Islet of Langerhans (tissue), 1 donor: ENCODE measurements at regions not wholly inside any gene's neighbourhood (a gene's known extent, or its start where the extent isn't known, plus 50 kb on each side); places are given as distances from the start of the nearest gene placed in this dataset.
"Not testable (repeated sequence)": the region's sequence is repeated elsewhere in the genome, so short reads cannot be mapped to it uniquely, and the experiment has no call there.

Experiments used
- FAIRE-seq: peaks from one replicate; lab custom pipeline; 2011; peaks lifted over from hg19 to GRCh38; lab: Jason Lieb, UNC

DNA sequence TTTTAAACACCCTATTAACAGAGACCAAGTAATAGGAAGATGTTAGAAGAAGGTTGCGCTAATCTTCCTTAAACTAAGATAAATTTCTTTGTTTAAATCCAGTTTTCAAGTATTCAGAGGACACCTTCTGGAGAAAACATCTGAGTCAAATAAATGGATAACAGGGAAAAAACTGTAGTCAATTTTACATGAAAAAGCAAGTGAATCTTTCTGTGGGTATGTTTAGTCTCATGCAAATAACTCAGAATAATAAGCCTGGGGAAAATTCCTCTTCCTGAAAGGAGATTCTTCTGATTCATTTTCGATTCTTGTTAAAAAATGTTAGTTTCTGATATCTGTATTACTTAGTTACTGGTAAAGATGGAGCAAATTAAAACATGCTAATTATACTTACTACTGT is 145.5 kb downstream of the CTH start:
- FAIRE-seq: no peak

DNA sequence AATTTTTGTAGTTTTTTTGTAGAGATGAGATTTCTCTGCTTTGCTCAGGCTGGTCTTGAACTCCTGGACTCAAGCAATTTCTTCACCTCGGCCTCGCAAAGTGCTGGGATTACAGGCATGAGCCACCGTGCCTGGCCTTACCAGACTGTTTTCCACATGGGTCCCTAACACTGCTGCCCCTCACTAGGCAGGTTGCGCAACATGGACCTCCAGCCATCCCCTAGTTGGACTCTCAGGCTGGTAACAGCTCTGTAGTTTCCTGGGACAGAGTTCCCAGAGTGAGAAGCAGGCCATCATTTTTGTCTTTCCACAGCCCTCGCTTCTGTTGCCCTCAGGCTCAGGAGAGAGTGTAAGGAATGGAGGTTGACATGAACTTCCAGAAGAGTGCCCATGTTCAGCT is 156.1 kb downstream of the CTH start:
- FAIRE-seq: no peak

DNA sequence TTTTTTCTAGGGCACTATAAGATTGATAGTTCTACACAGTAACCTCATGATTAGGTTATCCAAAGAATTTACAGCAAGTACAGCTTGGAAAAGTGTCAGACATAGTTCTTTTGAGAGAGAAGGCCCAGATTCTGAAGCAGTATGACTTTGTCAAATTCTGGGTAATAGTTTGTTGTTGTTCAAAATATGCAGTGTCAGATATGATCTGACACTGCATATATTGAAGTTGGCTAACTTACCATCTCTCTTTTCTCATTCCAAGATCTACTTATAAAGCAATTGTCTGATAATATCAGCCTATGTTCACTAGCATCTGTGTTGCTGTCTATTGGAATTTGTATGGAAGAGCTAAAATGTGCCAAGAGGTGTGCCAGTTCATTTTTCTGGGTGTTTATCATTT is 160.1 kb downstream of the CTH start:
- FAIRE-seq: no peak

DNA sequence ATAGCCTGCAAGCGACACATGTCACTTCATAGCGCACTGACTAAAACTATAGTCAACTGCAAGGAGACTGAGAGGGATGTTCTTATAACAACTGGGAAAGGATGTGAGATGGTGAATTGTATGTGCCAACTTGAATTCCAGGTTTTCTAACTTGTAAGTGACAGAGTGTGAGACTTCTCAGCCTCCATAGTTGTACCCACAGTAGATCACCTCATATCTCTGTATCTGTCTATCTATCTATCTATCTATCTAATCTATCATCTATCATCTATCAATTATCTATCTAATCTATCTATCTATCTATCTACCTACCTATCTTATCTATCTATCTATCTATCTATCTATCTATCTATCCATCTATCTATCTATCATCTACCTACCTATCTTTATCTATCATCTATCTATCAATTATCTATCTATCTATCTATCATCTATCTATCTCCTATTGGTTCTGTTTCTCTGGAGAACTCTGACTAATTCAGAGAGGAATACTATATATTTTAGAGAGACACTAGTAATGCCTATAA is 162.3 kb downstream of the CTH start:
- FAIRE-seq: no peak

DNA sequence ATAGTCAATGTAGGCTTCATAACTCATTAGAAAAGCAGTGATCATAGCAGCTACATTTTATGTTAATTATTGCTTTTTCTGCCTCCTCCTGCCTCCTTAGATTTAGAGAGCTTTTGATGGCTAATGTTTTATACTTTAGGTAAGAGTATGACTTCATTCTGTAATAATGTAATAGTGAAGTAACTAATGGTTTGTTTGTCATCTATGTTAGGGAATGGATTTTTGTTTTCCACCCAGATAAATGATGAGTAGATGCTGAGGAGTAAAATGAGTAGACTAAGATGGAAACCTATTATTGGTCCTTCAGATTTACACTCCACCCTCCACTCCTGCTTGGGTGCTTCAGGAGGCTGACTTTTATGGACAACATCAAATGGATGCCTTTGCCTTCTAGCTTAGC is 170.6 kb downstream of the CTH start:
- FAIRE-seq: no peak

DNA sequence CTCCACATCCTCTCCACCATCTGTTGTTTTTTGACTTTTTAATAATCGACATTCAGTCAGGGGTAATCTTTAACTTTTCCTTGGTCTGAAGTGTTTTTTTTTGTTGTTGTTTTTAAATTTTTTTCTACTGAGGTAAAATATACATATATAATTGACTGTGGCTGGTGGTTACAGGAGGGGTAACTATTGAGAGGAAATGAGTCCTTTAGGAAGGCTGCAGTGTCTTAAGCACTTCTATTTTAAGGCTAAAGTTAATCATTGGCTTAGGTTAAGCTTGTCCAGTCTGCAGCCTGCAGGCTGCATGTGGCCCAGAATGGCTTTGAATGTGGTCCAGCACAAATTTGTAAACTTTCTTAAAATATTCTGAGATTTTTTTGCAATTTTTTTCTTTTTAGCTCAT is 172.5 kb downstream of the CTH start:
- no peak for FAIRE-seq

DNA sequence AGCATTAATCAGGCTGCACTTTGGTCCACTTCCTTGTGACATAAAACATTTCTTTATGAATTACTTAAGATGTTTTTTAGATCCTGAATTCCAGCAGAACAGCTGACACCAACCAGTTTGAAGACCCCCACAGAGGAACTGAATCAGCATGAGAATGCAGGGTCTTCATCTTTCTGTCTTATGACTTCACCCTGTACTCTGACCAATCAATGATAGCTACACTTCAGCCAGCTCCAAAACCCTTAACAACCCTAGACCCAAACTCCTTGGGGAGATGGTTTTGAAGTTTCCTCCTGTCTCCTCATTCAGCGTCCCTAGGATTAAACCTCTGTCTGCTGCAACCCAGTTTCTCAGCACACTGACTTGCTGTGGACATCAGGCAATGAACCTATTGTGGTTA is 175.0 kb downstream of the CTH start:
- no peak for FAIRE-seq

DNA sequence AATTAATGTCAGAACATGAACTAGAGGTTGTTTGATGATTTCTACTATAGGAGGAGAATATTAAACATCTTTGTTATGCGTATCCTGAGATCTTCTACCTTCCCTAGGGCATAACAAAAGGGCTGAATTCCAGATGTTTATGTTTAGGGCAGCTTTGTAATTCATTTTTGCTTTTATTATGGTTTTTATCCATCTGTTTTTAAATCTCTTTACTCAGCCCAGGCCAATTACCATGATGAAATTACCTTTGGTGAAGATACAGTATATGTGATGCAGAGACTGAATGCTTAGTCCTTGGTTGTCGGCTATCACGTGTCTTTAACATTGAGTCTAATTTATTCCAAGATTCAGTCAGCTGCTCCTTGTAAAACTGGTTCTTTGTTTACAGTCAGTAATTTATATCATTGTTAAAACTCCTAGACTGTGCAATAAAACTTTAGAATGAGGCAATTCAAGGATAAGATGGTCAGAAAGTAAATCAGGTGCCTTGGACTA is 176.9 kb downstream of the CTH start:
- FAIRE-seq: no peak

DNA sequence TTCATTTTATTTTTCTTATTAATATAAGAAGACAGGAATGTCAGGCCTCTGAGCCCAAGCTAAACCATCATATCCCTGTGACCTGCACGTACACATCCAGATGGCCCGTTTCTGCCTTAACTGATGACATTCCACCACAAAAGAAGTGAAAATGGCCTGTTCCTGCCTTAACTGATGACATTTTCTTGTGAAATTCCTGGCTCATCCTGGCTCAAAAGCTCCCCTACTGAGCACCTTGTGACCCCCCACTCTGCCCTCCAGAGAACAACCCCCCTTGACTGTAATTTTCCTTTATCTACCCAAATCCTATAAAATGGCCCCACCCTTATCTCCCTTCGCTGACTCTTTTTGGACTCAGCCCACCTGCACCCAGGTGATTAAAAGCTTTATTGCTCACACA is 182.5 kb downstream of the CTH start:
- FAIRE-seq: not testable (repeated sequence)

DNA sequence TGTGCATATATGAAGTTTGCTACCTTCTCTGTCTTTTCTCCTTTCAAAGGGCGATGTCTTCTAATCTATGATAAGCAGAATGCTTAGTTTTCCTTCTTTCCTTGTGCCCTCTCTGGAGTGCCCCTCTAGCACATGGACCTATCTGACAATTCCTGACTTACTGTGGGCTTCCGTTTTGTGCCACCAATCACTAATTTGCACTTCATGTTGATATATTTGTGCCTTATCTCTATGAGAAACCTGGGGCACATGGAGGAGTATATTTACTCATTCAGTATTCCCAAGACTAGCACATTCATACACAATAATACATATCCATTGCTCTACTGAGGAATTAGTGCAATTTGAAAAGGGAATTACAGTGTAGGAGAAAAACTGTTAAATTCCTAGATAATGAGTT is 197.7 kb downstream of the CTH start:
- FAIRE-seq: no peak

DNA sequence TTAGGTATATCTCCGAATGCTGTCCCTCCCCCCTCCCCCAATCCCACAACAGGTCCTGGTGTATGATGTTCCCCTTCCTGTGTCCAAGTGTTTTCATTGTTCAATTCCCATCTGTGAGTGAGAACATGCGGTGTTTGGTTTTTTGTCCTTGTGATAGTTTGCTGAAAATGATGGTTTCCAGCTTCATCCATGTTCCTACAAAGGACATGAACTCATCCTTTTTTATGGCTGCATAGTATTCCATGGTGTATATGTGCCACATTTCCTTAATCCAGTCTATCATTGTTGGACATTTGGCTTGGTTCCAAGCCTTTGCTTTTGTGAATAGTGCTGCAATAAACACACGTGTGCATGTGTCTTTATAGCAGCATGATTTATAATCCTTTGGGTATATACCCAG is 199.1 kb downstream of the CTH start:
- FAIRE-seq: not testable (repeated sequence)

DNA sequence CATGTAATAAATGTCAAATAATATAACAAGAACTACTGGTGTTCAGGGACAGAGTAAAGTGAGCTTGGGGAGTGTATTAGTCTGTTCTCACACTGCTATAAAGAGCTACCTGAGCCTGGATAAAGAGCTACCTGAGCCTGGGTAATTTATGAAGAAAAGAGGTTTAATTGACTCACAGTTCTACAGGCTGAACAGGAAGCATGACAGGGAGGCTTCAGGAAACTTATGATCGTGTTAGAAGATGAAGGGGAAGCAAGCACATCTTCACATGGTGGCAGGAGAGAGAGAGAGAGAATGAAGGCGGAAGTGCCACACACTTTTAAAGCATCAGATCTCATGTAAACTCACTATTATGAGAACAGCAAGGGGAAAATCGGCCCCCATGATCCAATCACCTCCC is 205.9 kb downstream of the CTH start:
- FAIRE-seq: no peak

DNA sequence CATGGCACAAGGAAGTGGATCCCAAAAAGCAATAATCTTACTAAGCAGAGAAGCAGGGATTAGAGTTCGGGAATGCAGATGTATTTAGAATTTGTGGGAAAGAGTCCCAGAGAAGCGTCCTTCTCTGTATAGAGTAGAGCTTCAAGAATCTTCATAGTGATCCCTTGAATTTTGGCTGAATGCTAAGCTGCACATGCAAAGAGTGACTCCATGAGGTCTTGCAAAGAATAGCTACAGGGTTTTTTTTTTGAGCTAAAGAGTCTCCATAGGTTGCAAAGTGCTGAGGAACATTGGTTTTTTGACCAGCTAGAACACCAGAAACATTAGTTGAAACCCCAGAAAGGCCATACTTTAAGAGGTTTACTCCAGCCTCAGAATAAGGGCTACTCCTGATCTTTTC is 206.7 kb downstream of the CTH start:
- FAIRE-seq: no peak

DNA sequence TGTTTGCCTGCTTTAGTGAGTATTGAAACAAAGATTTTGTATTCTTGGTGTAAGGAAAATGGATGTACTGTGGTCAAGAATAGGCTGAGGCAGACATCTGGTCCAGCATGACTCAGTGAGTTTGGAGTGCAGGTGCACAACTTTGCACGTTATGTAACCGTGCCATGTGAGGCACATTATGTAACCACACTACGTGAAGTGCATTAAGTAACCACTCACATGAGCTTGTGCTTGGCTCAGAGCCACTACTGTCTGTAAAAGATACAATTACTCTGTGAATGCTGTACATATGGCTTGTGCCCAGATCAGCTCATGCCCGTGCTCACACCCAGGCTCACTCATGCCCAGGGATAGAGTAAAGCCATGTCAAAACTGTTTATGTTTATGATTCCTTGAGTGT is 216.8 kb downstream of the CTH start:
- FAIRE-seq: no peak

DNA sequence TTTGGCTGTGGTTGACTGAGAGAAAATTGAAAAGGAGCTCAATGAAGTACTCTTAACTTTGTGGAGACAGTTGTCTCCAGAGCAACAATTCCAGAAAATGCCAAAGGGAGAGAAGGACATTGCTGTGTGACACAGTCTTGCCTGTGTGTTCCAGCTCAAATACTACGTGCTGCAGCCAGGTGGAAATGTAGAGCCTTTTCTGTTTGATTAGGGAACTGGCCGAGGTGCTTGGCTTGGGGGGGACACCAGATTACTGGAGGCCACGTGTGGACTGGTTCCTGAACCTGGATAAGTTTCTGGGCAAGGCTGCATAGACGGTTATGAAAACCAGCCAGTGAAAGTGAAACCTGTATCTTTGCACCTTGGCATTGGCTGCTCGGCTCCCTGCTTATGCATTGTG is 217.9 kb downstream of the CTH start:
- no peak for FAIRE-seq

DNA sequence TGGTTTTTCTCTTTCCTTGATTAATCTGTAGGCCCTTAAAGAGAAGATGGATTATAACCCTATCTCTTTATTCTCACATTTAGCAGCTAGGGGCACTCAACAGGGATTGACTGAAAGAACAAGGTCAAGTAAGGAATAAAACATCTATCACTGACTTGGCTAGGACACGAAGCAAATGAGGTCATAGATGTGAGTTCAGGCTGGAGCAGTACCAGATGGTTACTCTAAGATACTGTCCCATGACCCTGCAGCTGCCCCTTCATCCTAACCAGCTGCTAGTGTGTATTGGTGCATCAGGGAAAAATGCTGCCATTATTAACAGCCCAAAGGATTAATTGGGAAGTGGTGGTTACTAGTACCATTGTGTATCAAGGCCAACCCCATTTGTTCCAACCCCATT is 221.9 kb downstream of the CTH start:
- FAIRE-seq: no peak

DNA sequence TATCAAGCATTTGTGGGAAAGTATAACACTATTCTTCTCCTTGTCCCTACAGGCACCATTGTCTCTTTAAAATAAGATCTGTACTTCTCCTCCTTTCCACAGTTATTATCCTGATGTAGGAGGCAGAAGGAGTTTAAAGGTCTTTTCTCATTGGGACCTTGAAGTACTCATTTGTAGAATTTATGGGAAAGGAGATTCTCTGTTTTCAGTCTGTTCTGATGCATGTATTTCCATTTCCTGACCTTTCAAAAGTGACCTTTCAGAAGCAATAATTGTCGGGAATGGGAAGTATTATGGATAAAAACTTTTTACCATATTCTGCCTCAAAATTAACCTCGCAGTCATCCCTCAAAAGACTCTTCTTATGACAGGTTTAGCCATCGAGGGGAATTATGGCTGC is 224.8 kb downstream of the CTH start:
- FAIRE-seq: no peak

DNA sequence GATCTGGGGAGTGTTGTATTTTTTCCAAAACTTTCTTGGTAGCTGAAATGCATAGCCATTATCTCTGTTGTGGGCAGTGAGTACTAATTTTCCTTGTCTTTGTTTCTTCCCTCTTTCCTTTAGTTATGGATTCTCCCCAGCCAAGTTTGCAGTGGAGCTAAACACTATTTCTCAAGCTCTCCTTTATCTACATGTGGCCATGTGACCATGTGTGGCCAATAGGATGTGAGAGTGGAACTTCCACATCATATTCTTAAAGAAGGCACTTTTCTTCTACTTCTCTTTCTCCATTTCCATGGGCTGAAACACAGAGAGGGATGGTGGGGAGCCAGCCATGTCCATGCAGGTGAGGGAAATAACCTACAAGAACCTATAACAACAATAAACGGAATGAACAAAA is 230.8 kb downstream of the CTH start:
- no peak for FAIRE-seq

DNA sequence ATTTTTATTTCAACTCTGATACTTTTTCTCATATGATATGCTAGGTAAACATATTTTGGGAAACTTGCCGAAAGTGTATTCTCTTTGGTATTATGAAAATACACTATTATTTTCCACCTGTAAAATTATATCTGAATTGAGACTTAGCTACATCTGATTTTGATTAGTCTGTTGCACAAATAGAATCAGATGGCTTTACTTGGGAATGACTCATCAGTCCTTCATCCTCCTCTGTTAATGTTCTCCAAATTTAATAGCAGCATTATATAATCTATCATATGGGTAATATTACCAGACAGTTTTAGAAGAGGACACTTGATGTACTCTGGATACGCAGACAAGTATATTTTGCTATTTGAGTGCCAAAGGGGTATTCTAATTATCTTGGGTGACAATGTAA is 245.3 kb downstream of the CTH start:
- no peak for FAIRE-seq

DNA sequence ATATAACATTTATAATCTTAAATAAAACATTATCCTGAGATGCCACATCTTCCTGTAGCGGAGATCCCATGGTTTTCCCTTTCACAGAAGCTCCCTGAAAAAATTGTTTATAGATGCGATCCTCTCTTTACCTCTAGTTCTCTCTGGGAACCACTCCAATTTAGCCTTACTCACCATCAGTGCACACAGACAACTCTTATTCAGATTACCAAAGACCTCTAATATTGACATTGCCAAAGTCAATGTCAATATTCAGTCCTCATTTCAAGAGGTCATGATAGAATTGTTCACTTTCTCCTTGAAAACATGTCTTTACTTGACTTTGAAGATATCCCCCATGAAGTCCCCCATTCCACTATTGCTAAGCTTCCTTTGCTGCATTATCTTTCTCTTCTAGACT is 248.8 kb downstream of the CTH start:
- FAIRE-seq: no peak

DNA sequence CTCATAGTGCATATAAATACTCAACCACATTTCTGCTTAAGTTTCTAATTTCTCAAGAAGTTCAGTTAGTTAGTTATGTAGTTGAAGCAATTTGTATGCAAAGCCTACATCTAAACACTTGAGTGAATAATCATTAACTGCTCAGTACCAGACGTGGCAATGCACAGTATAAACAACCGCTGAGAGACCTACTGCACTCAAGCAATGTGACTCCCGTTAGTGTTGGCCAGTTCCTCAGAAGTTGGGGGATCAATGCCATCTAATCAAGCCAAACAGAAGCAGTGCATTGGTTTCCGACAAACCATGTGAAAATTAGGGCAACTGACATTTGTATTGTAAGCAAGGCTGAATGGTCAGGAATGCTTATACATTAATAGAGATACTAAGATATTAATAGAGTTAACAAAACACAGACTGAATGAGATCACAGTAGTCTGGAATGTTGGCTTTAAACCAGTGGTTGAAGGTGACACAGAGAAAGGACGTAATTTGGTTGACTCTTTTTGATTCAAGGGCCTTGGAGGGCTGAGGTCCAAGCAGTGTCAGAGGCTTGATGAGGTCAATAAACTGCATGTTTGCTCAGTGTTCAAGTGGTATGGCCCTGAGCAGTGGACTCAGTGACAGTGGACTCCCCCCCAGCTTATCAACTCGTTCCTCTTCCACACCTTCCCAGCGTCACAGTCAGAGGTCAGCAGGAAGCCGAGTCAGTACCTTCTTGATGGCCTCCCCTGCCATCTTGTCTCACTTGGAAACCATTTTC is 255.5 kb downstream of the CTH start:
- no peak for FAIRE-seq

DNA sequence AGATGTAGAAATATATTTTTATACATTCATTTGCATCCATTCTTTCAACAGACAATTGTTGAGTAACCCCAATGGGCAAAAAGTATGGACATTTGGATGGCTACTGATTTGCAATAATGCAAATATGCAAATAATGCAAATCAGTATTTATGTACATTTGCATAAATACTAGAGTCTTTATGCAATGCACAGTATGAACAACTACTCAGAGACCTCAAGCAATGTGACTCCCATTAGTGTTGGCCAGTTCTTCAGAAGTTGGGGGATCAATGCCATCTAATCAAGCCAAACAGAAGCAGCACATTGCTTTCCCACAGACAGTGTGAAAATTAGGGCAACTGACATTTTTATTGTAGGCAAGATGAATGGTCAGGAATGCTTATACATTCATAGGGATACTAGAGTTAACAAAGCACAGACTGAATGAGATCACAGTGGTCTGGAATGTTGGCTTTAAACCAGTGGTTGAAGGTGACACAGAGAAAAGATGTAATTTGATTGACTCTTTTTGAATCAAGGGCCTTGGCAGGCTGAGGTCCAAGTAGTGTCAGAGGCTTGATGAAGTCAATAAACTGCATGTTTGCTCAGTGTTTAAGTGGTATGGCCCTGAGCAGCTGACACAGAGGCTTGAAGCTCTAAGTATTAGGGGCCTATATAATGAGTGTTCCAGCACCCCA is 256.6 kb downstream of the CTH start:
- FAIRE-seq: no peak

DNA sequence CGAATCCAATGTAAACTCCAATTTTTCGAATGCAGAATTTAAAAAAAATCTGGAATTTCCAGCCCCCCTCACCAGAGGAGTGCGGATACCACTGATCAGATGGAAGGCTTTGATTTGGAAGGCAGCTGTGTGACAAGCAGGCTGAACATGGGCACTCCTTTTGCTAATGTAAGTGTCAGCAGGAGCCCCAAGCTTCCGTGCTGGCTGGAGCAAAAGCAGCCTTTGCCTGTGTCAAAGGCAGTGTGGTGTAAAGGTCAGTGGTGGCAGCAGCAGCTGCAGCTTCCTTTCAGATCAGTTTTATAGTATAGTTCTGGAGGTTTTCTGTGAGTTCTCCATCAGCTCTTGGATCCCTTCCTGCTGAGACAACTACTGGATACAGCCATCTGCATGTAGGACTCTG is 259.9 kb downstream of the CTH start:
- FAIRE-seq: no peak

DNA sequence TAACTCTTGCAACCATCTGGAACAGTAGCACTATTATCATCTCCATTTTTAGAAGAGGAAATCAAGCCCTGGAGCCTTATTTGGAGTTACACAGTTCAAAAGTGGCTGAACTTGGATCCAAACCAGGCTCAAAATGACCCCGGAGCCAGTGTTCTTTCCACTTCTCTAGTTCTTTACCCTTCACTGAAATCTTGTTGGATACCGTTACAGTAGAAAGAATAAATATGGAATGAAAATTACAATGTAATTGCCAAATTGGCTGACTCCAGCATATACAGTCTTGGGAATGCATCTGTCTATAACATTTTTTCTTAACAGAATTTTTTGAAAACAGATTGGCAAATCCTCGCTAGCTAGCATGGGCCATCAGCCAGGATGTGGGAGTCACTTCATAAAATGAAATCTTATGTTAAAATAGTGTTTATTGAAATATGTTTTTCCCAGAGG is 261.4 kb downstream of the CTH start:
- FAIRE-seq: no peak
